VCaP (cell line): ENCODE measurements at regions not wholly inside any gene's neighbourhood (a gene's known extent, or its start where the extent isn't known, plus 50 kb on each side); places are given as distances from the start of the nearest gene placed in this dataset.

Source experiments
- H3K27ac ChIP-seq: fragments of 450-650 bp; 2 replicates; pipeline ENCODE4 v1.5.1; 2017
- CTCF ChIP-seq: fragments of 450-650 bp; conservative IDR thresholded peaks from 2 replicates; pipeline ENCODE4 v1.5.1; 2017; ENCODE audit warnings: mild to moderate bottlenecking, moderate library complexity

- no peak for TF ChIP-seq CTCF
- H3K27ac ChIP-seq, result no peak overlapping the region
Measured at GRCh38 chr16:17524656-17525055, 53.9 kb upstream of the XYLT1 start.

GRCh38 chr16:17520561-17520960 is 49.8 kb upstream of the XYLT1 start:
- TF ChIP-seq CTCF, result no peak
- H3K27ac ChIP-seq, result no peak overlapping the region
